ENCODE measurements at regions not wholly inside any gene's neighbourhood (a gene's known extent, or its start where the extent isn't known, plus 50 kb on each side); places are given as distances from the start of the nearest gene placed in this dataset.

DNA sequence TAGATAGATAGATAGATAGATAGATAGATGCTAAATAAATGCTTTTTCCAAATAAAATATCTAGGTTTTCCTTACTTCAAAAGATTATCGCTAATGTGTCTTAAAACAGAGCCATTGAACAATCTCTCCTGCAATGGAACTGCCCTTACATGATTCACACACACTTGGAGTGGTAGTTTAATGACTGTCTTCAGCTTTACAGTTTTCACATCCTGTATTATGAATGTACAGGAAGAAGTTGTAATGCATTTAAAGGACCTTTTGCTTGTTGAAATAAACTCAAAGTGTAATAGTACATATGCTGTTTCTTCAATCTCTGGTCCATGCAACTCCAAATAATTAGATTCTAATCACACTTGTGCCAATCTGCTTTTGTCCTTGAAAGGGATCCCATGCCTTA lies 797.6 kb upstream of the CDH2 start:
- no peak overlapping the region for H3K23ac ChIP-seq (ENCODE audit: insufficient read length, low read depth, low read length)
- no CpG with 5 or more reads among the region's 1 CpG for WGBS (ENCODE audit: extremely low coverage, insufficient read length, low lambda C conversion rate)

More for the DNA sequence above, 797.6 kb upstream of the CDH2 start:
- H3K23me2 ChIP-seq (ENCODE audit: insufficient read length, low read depth, low read length, poor library complexity, severe bottlenecking): no peaks in the 10 kb centered on the region
- Mint-ChIP-seq H3K9me3 (no peaks in the 10 kb centered on the region; a peak in 2 of 5 replicates), H3K27ac (no peak overlapping the region), H3K27me3 (ENCODE audit: low read depth) (no peaks in the 10 kb centered on the region), H3K4me1 (peaks cover 0 to 4% of the 10 kb centered on the region in 2 experiments; a peak in 1 of 4 replicates), H3K4me3 (no peak overlapping the region), H3K36me3 (ENCODE audit: insufficient read depth in 1 of 3, low read depth in 3 of 3) (peaks cover 0 to 6% (median 2%) of the 10 kb centered on the region in 3 experiments; a peak in 2 of 7 replicates)
- no peaks in the 10 kb centered on the region for H3K79me1 ChIP-seq (ENCODE audit: insufficient read depth, low read depth, low read length, poor library complexity, severe bottlenecking)
- H4K5ac ChIP-seq (ENCODE audit: insufficient read length, low read depth, low read length): no peak overlapping the region
- no peak overlapping the region for H4K8ac ChIP-seq (replicated peaks; ENCODE audit: insufficient read length, low read depth, low read length)
- H3T11ph ChIP-seq (ENCODE audit: low read length): no peak overlapping the region
- DNase-seq: no peak
- H3K4ac ChIP-seq (ENCODE audit: low read depth, low read length): no peak overlapping the region
- H3K9me3 ChIP-seq (ENCODE audit: control insufficient read depth, low read depth, low read length): no peaks in the 10 kb centered on the region
- H3K18ac ChIP-seq (ENCODE audit: insufficient read length, low read depth, low read length): no peak overlapping the region
- H3K14ac ChIP-seq (ENCODE audit: insufficient read depth, low read length): no peak overlapping the region
- no peaks in the 10 kb centered on the region for H3K79me2 ChIP-seq (ENCODE audit: insufficient read depth, low read length)
- no peaks in the 10 kb centered on the region for H3K4me1 ChIP-seq (ENCODE audit: insufficient read depth, low read length)
- no peak overlapping the region for H3K4me2 ChIP-seq (ENCODE audit: insufficient read depth, insufficient read length, low read length)
- H2BK15ac ChIP-seq (ENCODE audit: low read depth, low read length): no peak overlapping the region
- H2BK20ac ChIP-seq (ENCODE audit: low read depth, low read length, poor library complexity, severe bottlenecking): no peak overlapping the region
- no peaks in the 10 kb centered on the region for H3K27me3 ChIP-seq (ENCODE audit: insufficient read depth, low read length)
- no peak overlapping the region for H2BK12ac ChIP-seq (ENCODE audit: insufficient read length, low read depth, low read length)
- no peak overlapping the region for H2BK5ac ChIP-seq (ENCODE audit: insufficient read length, low read length)
- no peak overlapping the region for H2AK5ac ChIP-seq (ENCODE audit: insufficient read length, low read length)
- H3K9ac ChIP-seq (ENCODE audit: extremely low read depth, insufficient read length, low read length): no peak overlapping the region
- TF ChIP-seq, protein P1, sequence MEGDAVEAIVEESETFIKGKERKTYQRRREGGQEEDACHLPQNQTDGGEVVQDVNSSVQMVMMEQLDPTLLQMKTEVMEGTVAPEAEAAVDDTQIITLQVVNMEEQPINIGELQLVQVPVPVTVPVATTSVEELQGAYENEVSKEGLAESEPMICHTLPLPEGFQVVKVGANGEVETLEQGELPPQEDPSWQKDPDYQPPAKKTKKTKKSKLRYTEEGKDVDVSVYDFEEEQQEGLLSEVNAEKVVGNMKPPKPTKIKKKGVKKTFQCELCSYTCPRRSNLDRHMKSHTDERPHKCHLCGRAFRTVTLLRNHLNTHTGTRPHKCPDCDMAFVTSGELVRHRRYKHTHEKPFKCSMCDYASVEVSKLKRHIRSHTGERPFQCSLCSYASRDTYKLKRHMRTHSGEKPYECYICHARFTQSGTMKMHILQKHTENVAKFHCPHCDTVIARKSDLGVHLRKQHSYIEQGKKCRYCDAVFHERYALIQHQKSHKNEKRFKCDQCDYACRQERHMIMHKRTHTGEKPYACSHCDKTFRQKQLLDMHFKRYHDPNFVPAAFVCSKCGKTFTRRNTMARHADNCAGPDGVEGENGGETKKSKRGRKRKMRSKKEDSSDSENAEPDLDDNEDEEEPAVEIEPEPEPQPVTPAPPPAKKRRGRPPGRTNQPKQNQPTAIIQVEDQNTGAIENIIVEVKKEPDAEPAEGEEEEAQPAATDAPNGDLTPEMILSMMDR (conservative IDR thresholded peaks at IDR 0.05): no peak
- H3K56ac ChIP-seq (ENCODE audit: insufficient read length, low read depth, low read length): no peak overlapping the region
- H3K27ac ChIP-seq (ENCODE audit: insufficient read length, low read depth, low read length): no peak overlapping the region
- H4K20me1 ChIP-seq (ENCODE audit: control insufficient read depth, insufficient read depth, insufficient read length): no peaks in the 10 kb centered on the region
- no peak overlapping the region for H4K91ac ChIP-seq (ENCODE audit: insufficient read length, low read depth, low read length)
- no peak overlapping the region for H2BK120ac ChIP-seq (ENCODE audit: low read depth, low read length, poor library complexity, severe bottlenecking)
- H2AFZ ChIP-seq (ENCODE audit: low read length): no peak overlapping the region
